OCI-LY1 (cell line): ENCODE measurements at regions not wholly inside any gene's neighbourhood (a gene's known extent, or its start where the extent isn't known, plus 50 kb on each side); places are given as distances from the start of the nearest gene placed in this dataset.

Experiments
- H2AFZ ChIP-seq: fragments of 200-600 bp; sonication (generic), shearing (Covaris generic); 2 replicates; pipeline ENCODE4 v1.6.0; 2014; ENCODE audit warnings: antibody characterized with exemption, mild to moderate bottlenecking, low read length
- H3F3A ChIP-seq: fragments of 200-600 bp; sonication (generic), shearing (Covaris generic); 2 replicates; pipeline ENCODE4 v1.6.0; 2014; ENCODE audit warnings: mild to moderate bottlenecking, antibody characterized with exemption, low read length, moderate library complexity; ENCODE audit not compliant: insufficient read depth
- H3K27ac ChIP-seq: fragments of 200-600 bp; sonication (generic); 2 replicates; pipeline ENCODE4 v1.5.1; 2014; ENCODE audit warnings: low read length, mixed run types, mild to moderate bottlenecking, low read depth; ENCODE audit not compliant: poor library complexity, severe bottlenecking
- H3K27me3 ChIP-seq: fragments of 200-600 bp; sonication (generic); 2 replicates; pipeline ENCODE4 v1.6.0; 2014; ENCODE audit warnings: antibody characterized with exemption, mild to moderate bottlenecking, low read length, moderate library complexity; ENCODE audit not compliant: insufficient read depth
- H3K36me3 ChIP-seq: fragments of 200-600 bp; sonication (generic); 2 replicates; pipeline ENCODE4 v1.6.1; 2014; ENCODE audit warnings: mild to moderate bottlenecking, antibody characterized with exemption, low read length, moderate library complexity, mixed read lengths; ENCODE audit not compliant: insufficient read depth
- H3K4me1 ChIP-seq: fragments of 200-600 bp; sonication (generic); 2 replicates; pipeline ENCODE4 v1.5.1; 2014; ENCODE audit warnings: mild to moderate bottlenecking, low read length, moderate library complexity; ENCODE audit not compliant: insufficient read depth, severe bottlenecking
- H3K4me2 ChIP-seq: fragments of 200-600 bp; sonication (generic), shearing (Covaris generic); 2 replicates; pipeline ENCODE4 v1.6.1; 2014; ENCODE audit warnings: low read length
- H3K4me3 ChIP-seq: fragments of 200-600 bp; sonication (generic); 2 replicates; pipeline ENCODE4 v1.5.1; 2014; ENCODE audit warnings: low read length, low read depth, mild to moderate bottlenecking, mixed read lengths; ENCODE audit not compliant: poor library complexity, severe bottlenecking
- H3K79me2 ChIP-seq: fragments of 200-600 bp; shearing (Covaris generic); 2 replicates; pipeline ENCODE4 v1.6.1; 2016; ENCODE audit warnings: mixed run types, low read length, mixed read lengths; ENCODE audit not compliant: insufficient read depth
- H3K9ac ChIP-seq: fragments of 200-600 bp; sonication (generic), shearing (Covaris generic); 2 replicates; pipeline ENCODE4 v1.6.1; 2014; ENCODE audit warnings: mild to moderate bottlenecking, low read length, mixed read lengths
- H3K9me2 ChIP-seq: fragments of 200-600 bp; sonication (generic), shearing (Covaris generic); 2 replicates; pipeline ENCODE4 v1.6.1; 2014; ENCODE audit warnings: low read depth, mild to moderate bottlenecking, low read length, mixed read lengths
- H3K9me3 ChIP-seq: fragments of 200-600 bp; shearing (Covaris generic); 2 replicates; pipeline ENCODE4 v1.6.1; 2014; ENCODE audit warnings: low read length, mixed read lengths
- H4K20me1 ChIP-seq: fragments of 200-600 bp; sonication (generic), shearing (Covaris generic); 2 replicates; pipeline ENCODE4 v1.6.0; 2016; ENCODE audit warnings: mild to moderate bottlenecking, low read length; ENCODE audit not compliant: insufficient read depth
- CTCF ChIP-seq: fragments of 200-600 bp; sonication (generic), shearing (Covaris generic); IDR thresholded peaks from 2 replicates; pipeline ENCODE4 v1.5.1; 2017; ENCODE audit warnings: mild to moderate bottlenecking, antibody characterized with exemption, low read length, moderate library complexity, mixed read lengths
- EZH2 ChIP-seq: fragments of 200-600 bp; sonication (generic), shearing (Covaris generic); IDR thresholded peaks from 2 replicates; pipeline ENCODE4 v1.8.0; 2017; ENCODE audit warnings: borderline replicate concordance, mixed run types, mild to moderate bottlenecking, antibody characterized with exemption, low read length, moderate library complexity, mixed read lengths

- H3K27me3 ChIP-seq, result no peaks in the 10 kb centered on the region
- no peak overlapping the region for H2AFZ ChIP-seq
- H3K9me3 ChIP-seq, result no peaks in the 10 kb centered on the region
- no peak overlapping the region for H3K4me2 ChIP-seq
- no peaks in the 10 kb centered on the region for H4K20me1 ChIP-seq
- H3K9me2 ChIP-seq, result no peaks in the 10 kb centered on the region
- H3K4me1 ChIP-seq, result no peaks in the 10 kb centered on the region
- H3K79me2 ChIP-seq, result no peaks in the 10 kb centered on the region
- TF ChIP-seq EZH2, result no peak
- TF ChIP-seq CTCF, result no peak
- H3F3A ChIP-seq, result no peaks in the 10 kb centered on the region
- H3K36me3 ChIP-seq, result no peaks in the 10 kb centered on the region
- no peak overlapping the region for H3K9ac ChIP-seq
- H3K27ac ChIP-seq, result no peak overlapping the region
- no peak overlapping the region for H3K4me3 ChIP-seq
These were observed 163.2 kb upstream of the GGTLC1 start for GRCh38 chr20:24151621-24152294.

GRCh38 chr20:24150406-24150805, 161.8 kb upstream of the GGTLC1 start:
- Histone ChIP-seq H3K4me3 (no peak overlapping the region), H2AFZ (no peak overlapping the region), H3K9me3 (no peaks in the 10 kb centered on the region), H3K27ac (no peak overlapping the region), H3K4me2 (no peak overlapping the region), H3K9me2 (no peaks in the 10 kb centered on the region), H3K9ac (no peak overlapping the region), H3K4me1 (no peaks in the 10 kb centered on the region), H3K79me2 (no peaks in the 10 kb centered on the region), H4K20me1 (no peaks in the 10 kb centered on the region), H3K27me3 (no peaks in the 10 kb centered on the region), H3F3A (no peaks in the 10 kb centered on the region), H3K36me3 (no peaks in the 10 kb centered on the region)
- no peak for TF ChIP-seq CTCF
- TF ChIP-seq EZH2, result no peak

GRCh38 chr20:24149881-24150307, 161.3 kb upstream of the GGTLC1 start:
- H3K9ac ChIP-seq, result no peak overlapping the region
- no peaks in the 10 kb centered on the region for H3K79me2 ChIP-seq
- TF ChIP-seq EZH2 (no peak), CTCF (peak; percentile 50)
- no peaks in the 10 kb centered on the region for H3K27me3 ChIP-seq
- no peaks in the 10 kb centered on the region for H3K36me3 ChIP-seq
- H2AFZ ChIP-seq, result no peak overlapping the region
- no peaks in the 10 kb centered on the region for H3K4me1 ChIP-seq
- no peak overlapping the region for H3K4me3 ChIP-seq
- no peak overlapping the region for H3K27ac ChIP-seq
- H4K20me1 ChIP-seq, result no peaks in the 10 kb centered on the region
- no peak overlapping the region for H3K4me2 ChIP-seq
- no peaks in the 10 kb centered on the region for H3K9me2 ChIP-seq
- no peaks in the 10 kb centered on the region for H3F3A ChIP-seq
- H3K9me3 ChIP-seq, result no peaks in the 10 kb centered on the region
